Lower leg skin (tissue), 4 donors: ENCODE measurements at regions not wholly inside any gene's neighbourhood (a gene's known extent, or its start where the extent isn't known, plus 50 kb on each side); places are given as distances from the start of the nearest gene placed in this dataset.

Source experiments
- DNase-seq, 2 donors: peaks; one replicate each; pipeline ENCODE4 v3.0.0-alpha.2; 2019; ENCODE audit warnings: low spot score in 2 of 2
- H3K4me3 ChIP-seq: fragments of 200-600 bp; sonication (generic); 2 replicates; pipeline ENCODE4 v1.5.1; 2017; ENCODE audit warnings: mild to moderate bottlenecking, low read depth; ENCODE audit not compliant: poor library complexity, severe bottlenecking
- POLR2A ChIP-seq, 2 donors: fragments of 450-650 bp; IDR thresholded peaks; one replicate each; pipeline ENCODE4 v1.6.1; 2016 to 2017; ENCODE audit warnings: antibody characterized with exemption in 2 of 2, mild to moderate bottlenecking in 1 of 2, moderate library complexity in 1 of 2
- WGBS, 2 donors: methylation state at CpG; one replicate each; pipeline ENCODE4 v1.1.5; 2018; 5-methylcytosine and 5-hydroxymethylcytosine counted together
- intact Hi-C: fragments of 100-400 bp; cut with DNase I; formaldehyde crosslinking; loops from one replicate; pipeline ENCODE4 v1.15.0; 2023; ENCODE audit warnings: low total_unique reads
- TF ChIP-seq, protein P1 (sequence below), 3 donors: fragments of 450-650 bp; IDR thresholded peaks; one replicate each; pipeline ENCODE4 v1.5.1; 2016; ENCODE audit warnings: antibody characterized with exemption in 3 of 3, mild to moderate bottlenecking in 3 of 3, moderate library complexity in 2 of 3

DNA sequence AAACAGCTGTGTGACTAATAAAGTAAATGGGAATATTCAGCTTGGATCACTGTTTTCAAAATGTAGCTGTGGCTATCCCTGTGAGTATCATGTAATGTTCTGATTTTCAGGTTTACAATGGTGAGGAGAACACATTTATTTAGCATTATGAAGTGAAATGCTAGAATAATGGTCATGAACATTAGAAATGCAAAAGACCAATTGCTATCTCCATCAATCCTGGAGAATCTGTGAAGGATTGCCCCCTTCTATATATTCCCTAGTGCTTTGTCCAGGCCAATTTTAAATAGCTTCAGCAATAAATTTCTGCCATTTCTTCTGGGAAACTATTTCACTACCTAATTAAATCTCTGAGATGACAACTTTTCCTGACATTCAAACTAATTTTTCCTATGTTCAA, 1399.1 kb downstream of the PCDH19 start:
- no peak overlapping the region for H3K4me3 ChIP-seq
- DNase-seq: no peak
- intact Hi-C loops: no loop called here
- TF ChIP-seq, protein P1, sequence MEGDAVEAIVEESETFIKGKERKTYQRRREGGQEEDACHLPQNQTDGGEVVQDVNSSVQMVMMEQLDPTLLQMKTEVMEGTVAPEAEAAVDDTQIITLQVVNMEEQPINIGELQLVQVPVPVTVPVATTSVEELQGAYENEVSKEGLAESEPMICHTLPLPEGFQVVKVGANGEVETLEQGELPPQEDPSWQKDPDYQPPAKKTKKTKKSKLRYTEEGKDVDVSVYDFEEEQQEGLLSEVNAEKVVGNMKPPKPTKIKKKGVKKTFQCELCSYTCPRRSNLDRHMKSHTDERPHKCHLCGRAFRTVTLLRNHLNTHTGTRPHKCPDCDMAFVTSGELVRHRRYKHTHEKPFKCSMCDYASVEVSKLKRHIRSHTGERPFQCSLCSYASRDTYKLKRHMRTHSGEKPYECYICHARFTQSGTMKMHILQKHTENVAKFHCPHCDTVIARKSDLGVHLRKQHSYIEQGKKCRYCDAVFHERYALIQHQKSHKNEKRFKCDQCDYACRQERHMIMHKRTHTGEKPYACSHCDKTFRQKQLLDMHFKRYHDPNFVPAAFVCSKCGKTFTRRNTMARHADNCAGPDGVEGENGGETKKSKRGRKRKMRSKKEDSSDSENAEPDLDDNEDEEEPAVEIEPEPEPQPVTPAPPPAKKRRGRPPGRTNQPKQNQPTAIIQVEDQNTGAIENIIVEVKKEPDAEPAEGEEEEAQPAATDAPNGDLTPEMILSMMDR (IDR thresholded peaks at IDR 0.05): no peak
- TF ChIP-seq POLR2A (IDR thresholded peaks at IDR 0.05): no peak

DNA sequence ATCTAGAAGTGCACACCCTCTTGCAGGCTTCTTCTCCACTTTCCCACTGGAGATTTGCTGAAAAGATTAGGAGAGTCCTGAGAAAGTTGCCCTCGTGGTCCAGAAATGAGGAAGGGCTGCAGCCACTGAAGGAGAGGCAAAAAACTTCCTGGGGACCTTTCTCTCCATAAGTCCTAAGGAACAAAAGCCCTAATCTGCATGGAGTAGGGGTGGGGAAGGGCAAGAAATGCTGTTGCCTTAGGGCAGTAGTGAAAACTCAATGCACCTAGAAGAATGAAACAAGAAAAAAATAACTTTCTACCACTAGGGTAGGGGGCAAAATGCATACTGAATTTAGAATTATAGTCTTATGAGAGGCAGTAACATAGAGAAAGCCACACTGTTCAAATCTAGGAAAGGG, 1408.8 kb downstream of the PCDH19 start:
- 19 to 30% methylated on average over 1 of the region's 1 CpG for WGBS, 2 donors
- intact Hi-C loops: no loop called here

DNA sequence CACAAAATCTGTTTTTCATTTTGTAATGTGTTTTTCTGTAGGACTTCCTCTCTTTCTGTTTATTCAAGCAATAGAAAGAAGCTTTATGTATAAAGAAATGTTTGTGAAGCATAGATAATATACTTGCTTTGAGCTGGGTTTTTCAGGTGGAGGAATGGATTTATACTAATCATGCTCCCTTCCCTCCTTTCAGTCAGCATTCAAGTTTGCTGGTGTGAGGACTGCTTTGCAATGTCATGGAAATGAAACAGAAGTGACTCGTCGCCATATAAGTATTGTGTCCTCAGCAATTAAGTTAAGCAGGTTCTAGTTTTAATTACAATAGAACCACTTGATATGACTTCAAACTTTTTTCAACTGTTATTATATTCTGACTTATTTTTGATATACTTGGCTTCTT, 1447.1 kb downstream of the PCDH19 start:
- no peak for DNase-seq
- no peak overlapping the region for H3K4me3 ChIP-seq
- 48 to 67% methylated on average over 2 of the region's 2 CpGs for WGBS, 2 donors
- intact Hi-C loops: no loop called here
- TF ChIP-seq, protein P1 (IDR thresholded peaks at IDR 0.05): no peak
- TF ChIP-seq POLR2A (IDR thresholded peaks at IDR 0.05): no peak

More for the DNA sequence above, 1408.8 kb downstream of the PCDH19 start:
- H3K4me3 ChIP-seq: no peak overlapping the region
- TF ChIP-seq POLR2A (IDR thresholded peaks at IDR 0.05): no peak
- TF ChIP-seq, protein P1 (IDR thresholded peaks at IDR 0.05): no peak
- DNase-seq: no peak

DNA sequence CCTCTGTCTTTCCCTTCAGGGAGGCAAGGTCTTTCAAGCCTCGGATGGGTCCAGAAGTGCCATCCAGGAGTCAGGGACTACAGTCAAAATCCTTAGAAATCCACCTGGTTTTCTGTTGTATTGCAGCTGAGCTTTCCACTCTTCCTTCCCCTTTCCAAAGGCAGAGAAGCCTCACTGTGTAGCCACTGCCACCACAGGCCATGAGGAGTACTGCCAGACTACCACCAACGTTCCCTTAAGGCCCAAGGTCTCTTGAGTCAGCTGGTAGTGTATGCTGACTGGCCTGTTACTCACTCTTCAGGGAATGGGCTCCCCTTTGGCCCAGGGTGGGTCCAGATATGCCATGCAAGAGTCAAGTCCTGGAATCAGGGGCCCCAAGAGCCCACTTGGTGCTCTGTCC, 1454.1 kb downstream of the PCDH19 start:
- 36 to 46% methylated on average over 2 of the region's 2 CpGs for WGBS, 2 donors
- H3K4me3 ChIP-seq: no peak overlapping the region
- DNase-seq: no peak
- TF ChIP-seq POLR2A (IDR thresholded peaks at IDR 0.05): no peak
- TF ChIP-seq, protein P1 (IDR thresholded peaks at IDR 0.05): no peak
- intact Hi-C loops: no loop called here

DNA sequence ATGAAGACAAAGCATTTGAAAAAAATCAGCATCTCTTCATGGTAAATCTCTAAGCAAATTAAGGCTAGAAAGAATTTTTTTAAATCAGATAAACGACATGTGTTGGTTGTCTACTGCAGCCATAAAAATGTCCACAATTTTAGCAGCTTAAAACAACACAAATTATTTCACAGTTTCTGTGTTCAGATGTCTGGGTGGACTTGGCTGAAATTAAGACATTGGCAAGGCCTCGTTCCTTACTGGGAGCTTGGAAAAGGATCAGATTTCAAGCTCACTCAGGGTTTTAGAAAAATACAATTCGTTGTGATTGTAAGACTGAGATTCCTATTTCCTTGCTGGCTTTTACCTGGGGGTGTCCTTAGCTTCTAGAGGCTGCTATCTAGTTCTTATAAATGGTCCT, 1470.6 kb downstream of the PCDH19 start:
- no peak for DNase-seq
- intact Hi-C loops: no loop called here
- H3K4me3 ChIP-seq: no peak overlapping the region
- WGBS, 2 donors: 13 to 32% methylated on average over 3 of the region's 3 CpGs
- no peak for TF ChIP-seq POLR2A (IDR thresholded peaks at IDR 0.05)
- TF ChIP-seq, protein P1 (IDR thresholded peaks at IDR 0.05): no peak

DNA sequence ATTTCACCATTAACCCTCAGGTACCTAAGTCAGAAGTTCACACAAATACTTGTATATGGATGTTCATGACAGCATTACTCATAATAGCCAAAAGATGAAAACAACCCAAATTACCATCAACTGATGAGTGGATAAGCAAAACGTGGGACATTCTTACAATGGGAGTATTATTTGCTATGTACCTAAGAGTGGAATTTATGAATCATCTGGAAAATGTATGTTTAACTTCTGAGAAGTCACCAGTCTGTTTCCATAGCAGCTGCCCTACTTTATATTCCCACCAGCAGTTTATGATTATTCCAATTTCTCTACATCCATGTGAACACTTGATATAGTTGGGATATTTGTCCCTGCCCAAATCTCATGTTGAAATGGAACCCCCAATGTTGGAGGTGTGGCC, 1478.9 kb downstream of the PCDH19 start:
- no peak for TF ChIP-seq POLR2A (IDR thresholded peaks at IDR 0.05)
- TF ChIP-seq, protein P1 (IDR thresholded peaks at IDR 0.05): no peak
- intact Hi-C loops: no loop called here
- H3K4me3 ChIP-seq: no peak overlapping the region
- WGBS, 2 donors: 12 to 16% methylated on average over 1 of the region's 1 CpG
- DNase-seq: no peak
